Neural cell (in vitro differentiated cells): ENCODE measurements at regions not wholly inside any gene's neighbourhood (a gene's known extent, or its start where the extent isn't known, plus 50 kb on each side); places are given as distances from the start of the nearest gene placed in this dataset.

Experiments used
- H2AFZ ChIP-seq: fragments of 200-600, 300-800 bp; sonication (generic), shearing (Covaris generic); 2 replicates; pipeline ENCODE4 v1.6.0; 2014; ENCODE audit warnings: low read depth, mild to moderate bottlenecking, antibody characterized with exemption, low read length, moderate library complexity
- H3F3A ChIP-seq: fragments of 200-600 bp; shearing (Covaris generic); 2 replicates; pipeline ENCODE4 v1.6.1; 2016; ENCODE audit warnings: mild to moderate bottlenecking, moderate library complexity, mixed read lengths, antibody characterized with exemption, low read length; ENCODE audit not compliant: insufficient read depth, poor library complexity, severe bottlenecking
- H3K27ac ChIP-seq: fragments of 200-600, 300-800 bp; sonication (generic), shearing (Covaris generic); 2 replicates; pipeline ENCODE4 v1.5.1; 2014; ENCODE audit warnings: mild to moderate bottlenecking, low read length, moderate library complexity
- H3K27me3 ChIP-seq: fragments of 300-800, 200-600 bp; sonication (generic), shearing (Covaris generic); 2 replicates; pipeline ENCODE4 v1.6.0; 2014; ENCODE audit warnings: mild to moderate bottlenecking, low read depth, low read length, moderate library complexity; ENCODE audit not compliant: insufficient read depth
- H3K36me3 ChIP-seq: fragments of 300-800, 200-600 bp; sonication (generic), shearing (Covaris generic); 2 replicates; pipeline ENCODE4 v1.5.1; 2014; ENCODE audit warnings: mild to moderate bottlenecking, antibody characterized with exemption, low read length, moderate library complexity; ENCODE audit not compliant: insufficient read depth
- H3K4me2 ChIP-seq: fragments of 300-800, 200-600 bp; sonication (generic), shearing (Covaris generic); 2 replicates; pipeline ENCODE4 v1.6.0; 2014; ENCODE audit warnings: mild to moderate bottlenecking, low read length
- H3K4me3 ChIP-seq: fragments of 300-800, 200-600 bp; sonication (generic), shearing (Covaris generic); 2 replicates; pipeline ENCODE4 v1.5.1; 2014; ENCODE audit warnings: mild to moderate bottlenecking, low read length, moderate library complexity
- H3K79me2 ChIP-seq: fragments of 200-600 bp; shearing (Covaris generic); replicated peaks from 2 replicates; pipeline ENCODE4 v1.6.0; 2014; ENCODE audit warnings: mild to moderate bottlenecking, low read length, moderate library complexity; ENCODE audit not compliant: insufficient read depth
- H3K9ac ChIP-seq: fragments of 300-800, 200-600 bp; sonication (generic), shearing (Covaris generic); 2 replicates; pipeline ENCODE4 v1.6.1; 2016; ENCODE audit warnings: mild to moderate bottlenecking, low read length, mixed read lengths
- H3K9me2 ChIP-seq: fragments of 200-600 bp; shearing (Covaris generic); 2 replicates; pipeline ENCODE4 v1.6.1; 2016; ENCODE audit warnings: mild to moderate bottlenecking, low read length, mixed read lengths; ENCODE audit not compliant: insufficient read depth
- H3K9me3 ChIP-seq: fragments of 200-600, 300-800 bp; sonication (generic), shearing (Covaris generic); 2 replicates; pipeline ENCODE4 v1.6.1; 2016; ENCODE audit warnings: mild to moderate bottlenecking, mixed run types, low read length, moderate library complexity, mixed read lengths
- H4K20me1 ChIP-seq: fragments of 200-600 bp; shearing (Covaris generic); 2 replicates; pipeline ENCODE4 v1.6.1; 2016; ENCODE audit warnings: mild to moderate bottlenecking, mixed run types; ENCODE audit not compliant: insufficient read depth
- EP300 ChIP-seq: fragments of 450-650 bp; conservative IDR thresholded peaks from 2 replicates; pipeline ENCODE4 v1.6.1; 2014; ENCODE audit warnings: antibody characterized with exemption, mild to moderate bottlenecking, moderate library complexity; ENCODE audit not compliant: poor library complexity, severe bottlenecking
- EZH2 ChIP-seq: fragments of 200-600, 300-800 bp; shearing (Covaris generic), sonication (generic); IDR thresholded peaks from 2 replicates; pipeline ENCODE4 v1.6.1; 2014; ENCODE audit warnings: antibody characterized with exemption, low read length, borderline replicate concordance, mild to moderate bottlenecking; ENCODE audit not compliant: insufficient read depth, poor library complexity, severe bottlenecking
- MXI1 ChIP-seq: fragments of 450-650 bp; conservative IDR thresholded peaks from 2 replicates; pipeline ENCODE4 v1.6.1; 2014; ENCODE audit warnings: antibody characterized with exemption, mild to moderate bottlenecking; ENCODE audit not compliant: poor library complexity, severe bottlenecking
- POLR2AphosphoS5 ChIP-seq: IDR thresholded peaks from 2 replicates; pipeline ENCODE4 v1.6.1; 2012
- RAD21 ChIP-seq: fragments of 450-650 bp; conservative IDR thresholded peaks from 2 replicates; pipeline ENCODE4 v1.6.1; 2014; ENCODE audit warnings: antibody characterized with exemption, mild to moderate bottlenecking, moderate library complexity
- SMC3 ChIP-seq: fragments of 450-650 bp; conservative IDR thresholded peaks from 2 replicates; pipeline ENCODE4 v1.6.1; 2014; ENCODE audit warnings: antibody characterized with exemption, mild to moderate bottlenecking, moderate library complexity; ENCODE audit not compliant: poor library complexity
- TAF1 ChIP-seq: IDR thresholded peaks from 2 replicates; pipeline ENCODE4 v1.6.1; 2012; ENCODE audit warnings: low read depth
- TF ChIP-seq, protein P1 (sequence below): fragments of 450-650 bp; IDR thresholded peaks from 2 replicates; pipeline ENCODE4 v1.5.1; 2014; ENCODE audit warnings: antibody characterized with exemption, mild to moderate bottlenecking, moderate library complexity; ENCODE audit not compliant: poor library complexity, severe bottlenecking
- TF ChIP-seq, protein P2 (sequence below): IDR thresholded peaks from 2 replicates; pipeline ENCODE4 v1.6.1; 2012; ENCODE audit warnings: borderline replicate concordance

DNA sequence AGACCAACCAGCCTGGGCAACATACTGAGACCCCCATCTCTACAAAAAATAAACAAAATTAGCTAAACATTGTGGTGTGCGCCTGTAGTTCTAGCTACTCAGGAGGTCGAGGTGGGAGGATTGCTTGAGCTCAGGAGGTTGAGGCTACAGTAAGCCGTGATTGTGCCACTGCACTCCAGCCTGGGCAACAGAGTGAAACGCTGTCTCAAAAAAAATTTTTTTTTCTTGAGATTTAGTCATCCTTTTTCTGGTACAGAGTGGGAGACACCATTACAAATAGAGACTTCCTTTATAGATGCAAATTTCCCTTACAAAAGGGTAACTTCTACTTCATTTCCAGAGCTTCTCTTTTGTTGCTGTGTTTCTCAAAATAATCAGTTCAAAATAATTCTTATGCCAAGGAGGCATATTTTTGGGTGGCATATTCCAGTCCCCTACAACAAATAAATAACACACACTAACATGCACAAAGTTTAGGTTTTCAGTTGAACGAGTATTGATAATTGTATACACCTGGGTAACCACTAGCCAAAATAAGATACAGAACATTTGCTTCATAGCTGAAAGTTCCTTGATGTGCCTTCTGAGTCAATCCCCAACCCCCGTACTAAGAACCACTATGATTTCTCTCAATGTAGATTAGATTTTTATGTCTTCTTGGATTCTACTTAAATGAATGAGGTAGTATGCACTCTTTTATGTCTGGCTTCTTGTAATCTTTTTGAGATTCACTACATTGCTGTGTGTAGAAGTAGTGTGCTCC lies 248.9 kb upstream of the PROK2 start:
- Histone ChIP-seq H3K36me3 (no peaks in the 10 kb centered on the region), H3K27me3 (no peaks in the 10 kb centered on the region), H3K9me3 (no peaks in the 10 kb centered on the region), H3K9me2 (no peaks in the 10 kb centered on the region), H3K4me2 (no peak overlapping the region), H3K79me2 (no peaks in the 10 kb centered on the region), H2AFZ (no peak overlapping the region), H3K27ac (no peak overlapping the region), H3F3A (no peaks in the 10 kb centered on the region), H3K4me3 (no peak overlapping the region), H3K9ac (no peak overlapping the region), H4K20me1 (no peaks in the 10 kb centered on the region)
- TF ChIP-seq TAF1, result no peak
- TF ChIP-seq, protein P1, sequence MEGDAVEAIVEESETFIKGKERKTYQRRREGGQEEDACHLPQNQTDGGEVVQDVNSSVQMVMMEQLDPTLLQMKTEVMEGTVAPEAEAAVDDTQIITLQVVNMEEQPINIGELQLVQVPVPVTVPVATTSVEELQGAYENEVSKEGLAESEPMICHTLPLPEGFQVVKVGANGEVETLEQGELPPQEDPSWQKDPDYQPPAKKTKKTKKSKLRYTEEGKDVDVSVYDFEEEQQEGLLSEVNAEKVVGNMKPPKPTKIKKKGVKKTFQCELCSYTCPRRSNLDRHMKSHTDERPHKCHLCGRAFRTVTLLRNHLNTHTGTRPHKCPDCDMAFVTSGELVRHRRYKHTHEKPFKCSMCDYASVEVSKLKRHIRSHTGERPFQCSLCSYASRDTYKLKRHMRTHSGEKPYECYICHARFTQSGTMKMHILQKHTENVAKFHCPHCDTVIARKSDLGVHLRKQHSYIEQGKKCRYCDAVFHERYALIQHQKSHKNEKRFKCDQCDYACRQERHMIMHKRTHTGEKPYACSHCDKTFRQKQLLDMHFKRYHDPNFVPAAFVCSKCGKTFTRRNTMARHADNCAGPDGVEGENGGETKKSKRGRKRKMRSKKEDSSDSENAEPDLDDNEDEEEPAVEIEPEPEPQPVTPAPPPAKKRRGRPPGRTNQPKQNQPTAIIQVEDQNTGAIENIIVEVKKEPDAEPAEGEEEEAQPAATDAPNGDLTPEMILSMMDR, result no peak
- TF ChIP-seq SMC3, result no peak
- no peak for TF ChIP-seq EZH2
- no peak for TF ChIP-seq EP300
- no peak for TF ChIP-seq POLR2AphosphoS5
- TF ChIP-seq MXI1, result no peak
- TF ChIP-seq RAD21, result no peak
- TF ChIP-seq, protein P2, sequence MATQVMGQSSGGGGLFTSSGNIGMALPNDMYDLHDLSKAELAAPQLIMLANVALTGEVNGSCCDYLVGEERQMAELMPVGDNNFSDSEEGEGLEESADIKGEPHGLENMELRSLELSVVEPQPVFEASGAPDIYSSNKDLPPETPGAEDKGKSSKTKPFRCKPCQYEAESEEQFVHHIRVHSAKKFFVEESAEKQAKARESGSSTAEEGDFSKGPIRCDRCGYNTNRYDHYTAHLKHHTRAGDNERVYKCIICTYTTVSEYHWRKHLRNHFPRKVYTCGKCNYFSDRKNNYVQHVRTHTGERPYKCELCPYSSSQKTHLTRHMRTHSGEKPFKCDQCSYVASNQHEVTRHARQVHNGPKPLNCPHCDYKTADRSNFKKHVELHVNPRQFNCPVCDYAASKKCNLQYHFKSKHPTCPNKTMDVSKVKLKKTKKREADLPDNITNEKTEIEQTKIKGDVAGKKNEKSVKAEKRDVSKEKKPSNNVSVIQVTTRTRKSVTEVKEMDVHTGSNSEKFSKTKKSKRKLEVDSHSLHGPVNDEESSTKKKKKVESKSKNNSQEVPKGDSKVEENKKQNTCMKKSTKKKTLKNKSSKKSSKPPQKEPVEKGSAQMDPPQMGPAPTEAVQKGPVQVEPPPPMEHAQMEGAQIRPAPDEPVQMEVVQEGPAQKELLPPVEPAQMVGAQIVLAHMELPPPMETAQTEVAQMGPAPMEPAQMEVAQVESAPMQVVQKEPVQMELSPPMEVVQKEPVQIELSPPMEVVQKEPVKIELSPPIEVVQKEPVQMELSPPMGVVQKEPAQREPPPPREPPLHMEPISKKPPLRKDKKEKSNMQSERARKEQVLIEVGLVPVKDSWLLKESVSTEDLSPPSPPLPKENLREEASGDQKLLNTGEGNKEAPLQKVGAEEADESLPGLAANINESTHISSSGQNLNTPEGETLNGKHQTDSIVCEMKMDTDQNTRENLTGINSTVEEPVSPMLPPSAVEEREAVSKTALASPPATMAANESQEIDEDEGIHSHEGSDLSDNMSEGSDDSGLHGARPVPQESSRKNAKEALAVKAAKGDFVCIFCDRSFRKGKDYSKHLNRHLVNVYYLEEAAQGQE, result no peak

DNA sequence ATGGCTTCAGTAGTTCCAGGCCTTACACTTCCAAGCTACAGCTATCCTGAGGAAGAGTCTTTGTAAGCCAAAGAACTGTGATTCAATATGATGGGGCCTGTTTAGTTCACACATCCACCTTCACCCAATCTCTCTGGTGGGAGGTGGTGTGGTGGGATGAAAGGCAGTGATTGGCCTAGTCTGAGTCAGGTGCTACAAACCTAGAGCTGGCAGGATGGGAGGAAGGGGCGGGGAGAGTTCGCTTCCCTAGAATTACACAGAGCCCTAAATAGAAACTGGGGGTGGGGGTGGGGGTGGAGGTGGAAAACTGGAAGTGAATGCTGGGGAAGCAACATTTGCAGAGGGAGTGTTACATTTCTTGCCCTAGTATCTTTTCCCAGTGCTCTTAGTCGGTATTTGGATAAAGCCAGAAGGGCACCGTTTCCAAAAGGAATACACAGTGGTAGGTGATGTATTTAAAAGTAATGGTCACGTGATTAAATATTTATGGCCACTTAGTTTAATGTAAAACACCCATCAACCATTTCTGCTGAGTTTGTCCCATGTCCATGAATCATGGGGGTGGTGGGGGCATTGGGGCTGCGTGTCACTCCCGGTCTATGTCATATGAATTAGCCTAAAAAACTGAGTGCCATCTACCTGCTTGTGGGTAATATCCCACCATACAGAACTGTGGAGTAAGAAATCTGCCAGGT lies 247.6 kb upstream of the PROK2 start:
- Histone ChIP-seq H3K4me3 (no peak overlapping the region), H2AFZ (no peak overlapping the region), H3K9me2 (no peaks in the 10 kb centered on the region), H3K9me3 (no peaks in the 10 kb centered on the region), H3K9ac (no peak overlapping the region), H3K36me3 (no peaks in the 10 kb centered on the region), H3K27me3 (no peaks in the 10 kb centered on the region), H3K4me2 (no peak overlapping the region), H3F3A (no peaks in the 10 kb centered on the region), H3K27ac (no peak overlapping the region), H4K20me1 (no peaks in the 10 kb centered on the region), H3K79me2 (no peaks in the 10 kb centered on the region)
- no peak for TF ChIP-seq RAD21
- TF ChIP-seq POLR2AphosphoS5, result no peak
- TF ChIP-seq MXI1, result no peak
- TF ChIP-seq EP300, result no peak
- TF ChIP-seq, protein P2, result no peak
- no peak for TF ChIP-seq SMC3
- TF ChIP-seq TAF1, result no peak
- TF ChIP-seq, protein P1, result no peak
- no peak for TF ChIP-seq EZH2
